HepG2 (cell line): ENCODE measurements at regions not wholly inside any gene's neighbourhood (a gene's known extent, or its start where the extent isn't known, plus 50 kb on each side); places are given as distances from the start of the nearest gene placed in this dataset.

Experiments used
- ADNP ChIP-seq: sonication (generic); formaldehyde crosslinking; IDR thresholded peaks from 2 replicates; pipeline ENCODE4 v1.4.0; 2020; ENCODE audit warnings: missing genetic modification reagents
- MYC ChIP-seq: sonication (generic); formaldehyde crosslinking; IDR thresholded peaks from 2 replicates; pipeline ENCODE4 v1.9.0; 2021; ENCODE audit warnings: missing genetic modification reagents, borderline replicate concordance
- NFE2 ChIP-seq: sonication (generic); formaldehyde crosslinking; IDR thresholded peaks from 2 replicates; pipeline ENCODE4 v1.4.0; 2020; ENCODE audit warnings: missing genetic modification reagents
- PAWR ChIP-seq: sonication (generic); formaldehyde crosslinking; IDR thresholded peaks from 2 replicates; pipeline ENCODE4 v1.4.0; 2020; ENCODE audit warnings: missing genetic modification reagents, mild to moderate bottlenecking, borderline replicate concordance
- PRPF4 ChIP-seq: fragments of 200-400 bp; formaldehyde crosslinking; IDR thresholded peaks from 2 replicates; pipeline ENCODE4 v1.6.1; 2016; ENCODE audit warnings: low read length, low read depth; ENCODE audit not compliant: poor library complexity, severe bottlenecking
- RXRB ChIP-seq: IDR thresholded peaks from 2 replicates; pipeline ENCODE4 v1.6.1; 2016; ENCODE audit warnings: borderline replicate concordance, missing genetic modification reagents, missing compliant biosample characterization
- YY1 ChIP-seq: IDR thresholded peaks from 2 replicates; pipeline ENCODE4 v1.6.1; 2011; ENCODE audit warnings: low read length, low read depth, moderate library complexity, mild to moderate bottlenecking; ENCODE audit not compliant: insufficient read depth, insufficient replicate concordance
- ZBTB38 ChIP-seq: sonication (generic); formaldehyde crosslinking; IDR thresholded peaks from 2 replicates; pipeline ENCODE4 v1.5.1; 2020; ENCODE audit warnings: mild to moderate bottlenecking, missing genetic modification reagents
- ZMYM2 ChIP-seq: sonication (generic); formaldehyde crosslinking; IDR thresholded peaks from 2 replicates; pipeline ENCODE4 v1.8.0; 2022; ENCODE audit warnings: mild to moderate bottlenecking, missing genetic modification reagents
- ZMYM3 ChIP-seq: sonication (generic); formaldehyde crosslinking; IDR thresholded peaks from 2 replicates; pipeline ENCODE4 v1.5.1; 2020; ENCODE audit warnings: mild to moderate bottlenecking, missing genetic modification reagents
- ZNF224 ChIP-seq: sonication (generic); formaldehyde crosslinking; IDR thresholded peaks from 2 replicates; pipeline ENCODE4 v1.5.0; 2020; ENCODE audit warnings: mild to moderate bottlenecking, missing genetic modification reagents
- ZNF234 ChIP-seq: sonication (generic); formaldehyde crosslinking; conservative IDR thresholded peaks from 2 replicates; pipeline ENCODE4 v1.5.1; 2020; ENCODE audit warnings: mild to moderate bottlenecking, missing genetic modification reagents
- ZNF317 ChIP-seq: sonication (generic); formaldehyde crosslinking; IDR thresholded peaks from 2 replicates; pipeline ENCODE4 v1.5.0; 2020; ENCODE audit warnings: mild to moderate bottlenecking, missing genetic modification reagents
- ZNF337 ChIP-seq: sonication (generic); formaldehyde crosslinking; IDR thresholded peaks from 2 replicates; pipeline ENCODE4 v1.5.1; 2020; ENCODE audit warnings: missing genetic modification reagents, low read depth, mild to moderate bottlenecking, borderline replicate concordance
- ZNF431 ChIP-seq: sonication (generic); formaldehyde crosslinking; IDR thresholded peaks from 2 replicates; pipeline ENCODE4 v1.9.0; 2022; ENCODE audit warnings: missing genetic modification reagents, low read depth, mild to moderate bottlenecking, borderline replicate concordance
- ZNF441 ChIP-seq: sonication (generic); formaldehyde crosslinking; IDR thresholded peaks from 2 replicates; pipeline ENCODE4 v1.7.0; 2021; ENCODE audit warnings: missing genetic modification reagents, borderline replicate concordance
- ZNF616 ChIP-seq: sonication (generic); formaldehyde crosslinking; IDR thresholded peaks from 2 replicates; pipeline ENCODE4 v1.5.0; 2020; ENCODE audit warnings: low read depth, mild to moderate bottlenecking, missing genetic modification reagents
- ZNF746 ChIP-seq: sonication (generic); formaldehyde crosslinking; IDR thresholded peaks from 2 replicates; pipeline ENCODE4 v1.8.0; 2022; ENCODE audit warnings: mild to moderate bottlenecking, missing genetic modification reagents
- ZNF83 ChIP-seq: sonication (generic); formaldehyde crosslinking; IDR thresholded peaks from 2 replicates; pipeline ENCODE4 v1.4.0; 2020; ENCODE audit warnings: missing genetic modification reagents, mild to moderate bottlenecking, borderline replicate concordance
- TF ChIP-seq, protein P1 (sequence below): sonication (generic); formaldehyde crosslinking; IDR thresholded peaks from 2 replicates; pipeline ENCODE4 v1.5.0; 2020; ENCODE audit warnings: missing genetic modification reagents
- TF ChIP-seq, protein P2 (sequence below): sonication (generic); formaldehyde crosslinking; conservative IDR thresholded peaks from 2 replicates; pipeline ENCODE4 v1.8.0; 2022; ENCODE audit warnings: mild to moderate bottlenecking, moderate library complexity, missing genetic modification reagents
- TF ChIP-seq, protein P3 (sequence below): IDR thresholded peaks from 2 replicates; pipeline ENCODE4 v1.6.1; 2012; ENCODE audit warnings: low read depth, low read length, improper control_type of control experiment
- TF ChIP-seq, protein P4 (sequence below): sonication (generic); formaldehyde crosslinking; IDR thresholded peaks from 2 replicates; pipeline ENCODE4 v1.4.0; 2020; ENCODE audit warnings: missing genetic modification reagents

DNA sequence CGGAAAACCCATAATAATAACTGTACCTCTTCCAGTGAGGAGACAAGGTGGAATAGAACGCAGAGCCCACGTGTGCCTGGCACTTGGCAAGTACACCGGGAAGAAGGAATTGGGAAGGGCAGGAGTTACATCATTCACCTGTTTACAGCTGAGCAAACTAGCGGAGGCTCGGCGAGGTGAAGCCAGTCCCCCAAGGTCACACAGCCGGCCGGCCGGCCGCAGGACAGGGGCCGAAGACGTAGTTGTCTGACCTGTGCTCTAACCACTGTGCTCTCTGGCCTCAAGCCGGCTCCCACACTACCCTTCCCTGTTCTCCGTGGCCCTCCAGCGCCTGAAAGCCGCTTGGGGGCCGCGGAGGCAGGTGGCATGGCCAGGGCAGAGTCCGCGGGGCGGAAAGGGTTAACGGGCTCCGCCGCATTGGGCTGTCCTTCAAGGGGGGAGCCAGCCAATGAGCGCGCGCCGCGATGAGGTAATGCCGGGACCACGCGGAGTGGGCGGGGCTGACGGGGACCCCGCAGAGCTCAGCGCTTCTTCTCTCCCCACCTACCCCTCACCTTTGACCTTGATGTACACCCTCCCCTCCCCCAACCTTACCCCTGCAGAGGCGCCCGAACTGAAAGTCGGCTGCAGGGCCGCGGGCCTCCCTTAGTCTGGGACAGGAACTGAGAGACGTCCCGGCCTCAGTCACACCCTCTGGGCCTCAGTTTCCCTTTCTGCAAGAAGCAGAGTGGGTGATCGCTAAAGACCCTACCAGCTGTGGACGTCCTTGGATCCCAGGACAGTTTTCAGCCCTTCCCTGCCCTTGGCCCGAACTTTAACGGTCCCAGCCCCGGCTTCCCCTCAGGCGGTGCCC, 125.1 kb downstream of the C9orf50 start (continued):
- TF ChIP-seq, protein P1, sequence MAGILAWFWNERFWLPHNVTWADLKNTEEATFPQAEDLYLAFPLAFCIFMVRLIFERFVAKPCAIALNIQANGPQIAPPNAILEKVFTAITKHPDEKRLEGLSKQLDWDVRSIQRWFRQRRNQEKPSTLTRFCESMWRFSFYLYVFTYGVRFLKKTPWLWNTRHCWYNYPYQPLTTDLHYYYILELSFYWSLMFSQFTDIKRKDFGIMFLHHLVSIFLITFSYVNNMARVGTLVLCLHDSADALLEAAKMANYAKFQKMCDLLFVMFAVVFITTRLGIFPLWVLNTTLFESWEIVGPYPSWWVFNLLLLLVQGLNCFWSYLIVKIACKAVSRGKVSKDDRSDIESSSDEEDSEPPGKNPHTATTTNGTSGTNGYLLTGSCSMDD (CRISPR knock-in tag) = no peak
- TF ChIP-seq MYC (CRISPR knock-in tag) (peak; percentile 87), ZNF224 (CRISPR knock-in tag) (0 out of 2 replicates have a peak, but pooled peaks have one; percentile 26), YY1 (peak; percentile 19), ZNF441 (CRISPR knock-in tag) (0 out of 2 replicates have a peak, but pooled peaks have one; percentile 7), ZNF234 (peak; percentile 67; the same call in 1 of the 2 replicates), RXRB (CRISPR knock-in tag) (peak; percentile 83), ADNP (CRISPR knock-in tag) (peak; percentile 98), PRPF4 (no peak), ZNF746 (CRISPR knock-in tag) (peak; percentile 89), ZNF317 (CRISPR knock-in tag) (peak; percentile 75), ZMYM3 (CRISPR knock-in tag) (peak; percentile 100), ZNF431 (CRISPR knock-in tag) (no peak; the same call in 1 of the 2 replicates), ZNF616 (CRISPR knock-in tag) (0 out of 2 replicates have a peak, but pooled peaks have one; percentile 46), ZNF337 (CRISPR knock-in tag) (no peak), ZNF83 (CRISPR knock-in tag) (no peak), ZMYM2 (CRISPR knock-in tag) (no peak), PAWR (CRISPR knock-in tag) (no peak), NFE2 (no peak), ZBTB38 (CRISPR knock-in tag) (peak; percentile 51)
- TF ChIP-seq, protein P2, sequence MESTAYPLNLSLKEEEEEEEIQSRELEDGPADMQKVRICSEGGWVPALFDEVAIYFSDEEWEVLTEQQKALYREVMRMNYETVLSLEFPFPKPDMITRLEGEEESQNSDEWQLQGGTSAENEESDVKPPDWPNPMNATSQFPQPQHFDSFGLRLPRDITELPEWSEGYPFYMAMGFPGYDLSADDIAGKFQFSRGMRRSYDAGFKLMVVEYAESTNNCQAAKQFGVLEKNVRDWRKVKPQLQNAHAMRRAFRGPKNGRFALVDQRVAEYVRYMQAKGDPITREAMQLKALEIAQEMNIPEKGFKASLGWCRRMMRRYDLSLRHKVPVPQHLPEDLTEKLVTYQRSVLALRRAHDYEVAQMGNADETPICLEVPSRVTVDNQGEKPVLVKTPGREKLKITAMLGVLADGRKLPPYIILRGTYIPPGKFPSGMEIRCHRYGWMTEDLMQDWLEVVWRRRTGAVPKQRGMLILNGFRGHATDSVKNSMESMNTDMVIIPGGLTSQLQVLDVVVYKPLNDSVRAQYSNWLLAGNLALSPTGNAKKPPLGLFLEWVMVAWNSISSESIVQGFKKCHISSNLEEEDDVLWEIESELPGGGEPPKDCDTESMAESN (CRISPR knock-in tag) = peak; percentile 32; the same call in 1 of the 2 replicates
- TF ChIP-seq, protein P3, sequence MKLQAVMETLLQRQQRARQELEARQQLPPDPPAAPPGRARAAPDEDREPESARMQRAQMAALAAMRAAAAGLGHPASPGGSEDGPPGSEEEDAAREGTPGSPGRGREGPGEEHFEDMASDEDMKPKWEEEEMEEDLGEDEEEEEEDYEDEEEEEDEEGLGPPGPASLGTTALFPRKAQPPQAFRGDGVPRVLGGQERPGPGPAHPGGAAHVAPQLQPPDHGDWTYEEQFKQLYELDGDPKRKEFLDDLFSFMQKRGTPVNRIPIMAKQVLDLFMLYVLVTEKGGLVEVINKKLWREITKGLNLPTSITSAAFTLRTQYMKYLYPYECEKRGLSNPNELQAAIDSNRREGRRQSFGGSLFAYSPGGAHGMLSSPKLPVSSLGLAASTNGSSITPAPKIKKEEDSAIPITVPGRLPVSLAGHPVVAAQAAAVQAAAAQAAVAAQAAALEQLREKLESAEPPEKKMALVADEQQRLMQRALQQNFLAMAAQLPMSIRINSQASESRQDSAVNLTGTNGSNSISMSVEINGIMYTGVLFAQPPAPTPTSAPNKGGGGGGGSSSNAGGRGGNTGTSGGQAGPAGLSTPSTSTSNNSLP = no peak
- TF ChIP-seq, protein P4, sequence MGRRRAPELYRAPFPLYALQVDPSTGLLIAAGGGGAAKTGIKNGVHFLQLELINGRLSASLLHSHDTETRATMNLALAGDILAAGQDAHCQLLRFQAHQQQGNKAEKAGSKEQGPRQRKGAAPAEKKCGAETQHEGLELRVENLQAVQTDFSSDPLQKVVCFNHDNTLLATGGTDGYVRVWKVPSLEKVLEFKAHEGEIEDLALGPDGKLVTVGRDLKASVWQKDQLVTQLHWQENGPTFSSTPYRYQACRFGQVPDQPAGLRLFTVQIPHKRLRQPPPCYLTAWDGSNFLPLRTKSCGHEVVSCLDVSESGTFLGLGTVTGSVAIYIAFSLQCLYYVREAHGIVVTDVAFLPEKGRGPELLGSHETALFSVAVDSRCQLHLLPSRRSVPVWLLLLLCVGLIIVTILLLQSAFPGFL (CRISPR knock-in tag) = no peak
